ENCODE measurements at regions not wholly inside any gene's neighbourhood (a gene's known extent, or its start where the extent isn't known, plus 50 kb on each side); places are given as distances from the start of the nearest gene placed in this dataset.
"Not testable (repeated sequence)": the region's sequence is repeated elsewhere in the genome, so short reads cannot be mapped to it uniquely, and the experiment has no call there.

DNA sequence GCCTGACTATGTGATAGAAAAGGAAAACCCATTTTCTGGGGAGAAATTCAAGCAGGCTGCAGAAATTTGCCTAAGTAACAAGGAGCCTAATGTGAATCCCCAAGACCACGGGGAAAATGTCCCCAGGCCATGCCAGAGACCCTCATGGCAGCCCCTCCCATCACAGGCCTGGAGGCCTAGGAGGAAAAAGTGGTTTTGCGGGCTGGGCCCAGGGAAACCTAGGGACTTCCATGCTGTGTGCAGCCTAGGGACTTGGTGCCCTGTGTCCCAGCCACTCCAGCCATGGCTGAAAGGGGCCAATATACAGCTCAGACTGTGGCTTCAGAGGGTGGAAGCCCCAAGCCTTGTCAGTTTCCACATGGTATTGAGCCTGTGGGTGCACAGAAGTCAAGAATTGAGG, 79.7 kb upstream of the NDN start:
- not testable (repeated sequence) for H3K27me3 ChIP-seq (ENCODE audit: control insufficient read depth in 1 of 2, insufficient read depth in 2 of 2, low read length in 2 of 2); H3K9me3 ChIP-seq (ENCODE audit: control insufficient read depth in 2 of 2, insufficient read depth in 1 of 2, low read depth in 1 of 2, low read length in 1 of 2); H3K36me3 ChIP-seq (ENCODE audit: control insufficient read depth in 2 of 2, insufficient read depth in 2 of 2, low read length in 1 of 2); H3K4me1 ChIP-seq (ENCODE audit: control insufficient read depth in 2 of 2, insufficient read depth in 2 of 2, low read length in 1 of 2); H3K27ac ChIP-seq (ENCODE audit: low read depth in 2 of 2, low read length in 1 of 2); H3K4me3 ChIP-seq (ENCODE audit: low read depth in 1 of 2, low read length in 2 of 2)
- WGBS, 2 donors = 64 to 67% methylated on average over 2 of the region's 2 CpGs

DNA sequence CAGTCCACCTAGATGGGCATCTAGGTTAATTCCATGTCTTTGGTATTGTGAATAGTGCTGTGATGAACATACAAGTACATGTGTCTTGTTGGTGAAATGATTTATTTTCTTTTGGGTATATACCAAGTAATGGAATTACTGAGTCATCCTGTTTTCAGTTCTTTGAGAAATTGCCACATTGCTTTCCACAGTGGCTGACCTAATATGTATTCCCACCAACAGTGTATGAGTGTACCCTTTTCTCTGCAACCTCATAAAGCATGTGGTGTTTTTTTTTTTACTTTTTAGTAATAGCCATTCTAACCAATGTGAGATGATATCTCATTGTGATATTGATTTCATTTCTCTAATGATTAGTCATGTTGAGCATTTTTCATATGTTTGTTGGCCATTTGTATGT, 86.0 kb upstream of the NDN start:
- Histone ChIP-seq H3K27me3 (ENCODE audit: control insufficient read depth in 1 of 2, insufficient read depth in 2 of 2, low read length in 2 of 2) (no peaks in the 10 kb centered on the region), H3K4me1 (ENCODE audit: control insufficient read depth in 2 of 2, insufficient read depth in 2 of 2, low read length in 1 of 2) (no peaks in the 10 kb centered on the region), H3K9me3 (ENCODE audit: control insufficient read depth in 2 of 2, insufficient read depth in 1 of 2, low read depth in 1 of 2, low read length in 1 of 2) (no peaks in the 10 kb centered on the region), H3K4me3 (ENCODE audit: low read depth in 1 of 2, low read length in 2 of 2) (no peak overlapping the region), H3K36me3 (ENCODE audit: control insufficient read depth in 2 of 2, insufficient read depth in 2 of 2, low read length in 1 of 2) (no peaks in the 10 kb centered on the region), H3K27ac (ENCODE audit: low read depth in 2 of 2, low read length in 1 of 2) (no peak overlapping the region)

DNA sequence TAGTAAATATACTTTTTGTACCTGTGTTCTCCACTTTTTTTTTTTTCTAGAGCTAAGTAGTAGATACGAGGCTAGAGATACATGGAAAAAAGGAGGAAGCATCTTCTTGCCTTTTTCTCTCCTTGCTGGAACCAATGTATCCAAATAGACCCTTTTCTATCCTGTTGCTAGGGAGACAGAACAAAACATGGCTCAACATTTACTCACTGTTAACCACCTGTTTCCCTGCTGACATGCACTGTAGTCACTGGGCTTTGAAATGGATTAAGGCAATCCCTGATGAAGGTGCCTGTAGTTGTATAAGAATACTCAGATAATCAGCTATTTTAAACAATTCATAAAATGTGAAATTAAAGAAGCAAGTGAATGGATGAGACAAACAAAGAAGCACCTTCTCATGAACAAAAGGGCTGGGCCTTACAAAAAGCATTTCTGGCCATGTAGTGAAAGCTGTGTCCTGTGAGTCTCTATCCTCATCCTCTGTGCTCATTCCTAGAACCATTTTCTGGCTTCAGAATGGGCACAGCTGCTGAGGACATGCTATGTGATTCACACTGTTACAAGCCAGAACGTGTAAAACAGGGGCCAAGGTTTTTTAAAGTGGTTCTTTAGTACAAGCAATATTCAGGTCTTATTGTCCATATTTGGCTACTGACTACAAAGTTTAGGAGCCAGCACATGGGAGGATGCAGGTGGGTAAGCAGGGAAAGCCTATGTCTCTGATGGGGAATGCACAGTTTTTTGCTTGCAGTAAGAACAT, 100.4 kb upstream of the NDN start:
- no peak overlapping the region for H3K4me3 ChIP-seq (ENCODE audit: low read depth in 1 of 2, low read length in 2 of 2)
- WGBS, 2 donors = 14 to 20% methylated on average over 2 of the region's 2 CpGs
- H3K4me1 ChIP-seq (ENCODE audit: control insufficient read depth in 2 of 2, insufficient read depth in 2 of 2, low read length in 1 of 2) = no peaks in the 10 kb centered on the region
- H3K9me3 ChIP-seq (ENCODE audit: control insufficient read depth in 2 of 2, insufficient read depth in 1 of 2, low read depth in 1 of 2, low read length in 1 of 2) = no peaks in the 10 kb centered on the region
- H3K27me3 ChIP-seq (ENCODE audit: control insufficient read depth in 1 of 2, insufficient read depth in 2 of 2, low read length in 2 of 2) = no peaks in the 10 kb centered on the region
- no peaks in the 10 kb centered on the region for H3K36me3 ChIP-seq (ENCODE audit: control insufficient read depth in 2 of 2, insufficient read depth in 2 of 2, low read length in 1 of 2)
- H3K27ac ChIP-seq (ENCODE audit: low read depth in 2 of 2, low read length in 1 of 2) = no peak overlapping the region

DNA sequence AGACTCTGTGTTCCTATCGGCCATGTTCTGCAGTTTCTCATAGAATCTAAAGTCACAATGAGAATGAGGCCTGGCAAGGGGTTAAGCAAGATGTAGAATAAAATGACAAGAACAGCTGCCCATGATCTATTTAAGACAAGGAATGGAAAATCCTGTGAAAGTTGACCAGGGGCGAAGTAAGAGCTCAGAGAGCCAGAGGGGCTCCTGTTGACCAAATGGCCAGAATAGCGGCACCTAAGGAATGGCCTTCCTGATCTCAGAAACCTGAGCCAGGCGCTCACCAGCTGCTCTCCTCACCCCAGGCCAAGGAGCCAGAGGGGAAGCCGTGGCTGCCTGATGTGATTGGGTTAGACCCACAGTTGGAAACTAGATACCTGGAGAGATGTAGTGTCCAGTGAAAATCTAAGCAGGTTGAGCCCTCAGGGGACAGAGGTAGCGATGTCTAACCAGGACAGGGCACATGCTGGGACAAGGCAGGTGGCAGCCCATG, 106.1 kb upstream of the NDN start:
- peaks cover 0 to 7% of the 10 kb centered on the region in 2 donors for H3K9me3 ChIP-seq (ENCODE audit: control insufficient read depth in 2 of 2, insufficient read depth in 1 of 2, low read depth in 1 of 2, low read length in 1 of 2)
- no peak overlapping the region for H3K4me3 ChIP-seq (ENCODE audit: low read depth in 1 of 2, low read length in 2 of 2)
- 67 to 73% methylated on average over 6 of the region's 6 CpGs for WGBS, 2 donors
- H3K27me3 ChIP-seq (ENCODE audit: control insufficient read depth in 1 of 2, insufficient read depth in 2 of 2, low read length in 2 of 2) = no peaks in the 10 kb centered on the region
- H3K4me1 ChIP-seq (ENCODE audit: control insufficient read depth in 2 of 2, insufficient read depth in 2 of 2, low read length in 1 of 2) = no peaks in the 10 kb centered on the region
- H3K27ac ChIP-seq (ENCODE audit: low read depth in 2 of 2, low read length in 1 of 2) = no peak overlapping the region
- H3K36me3 ChIP-seq (ENCODE audit: control insufficient read depth in 2 of 2, insufficient read depth in 2 of 2, low read length in 1 of 2) = no peaks in the 10 kb centered on the region

DNA sequence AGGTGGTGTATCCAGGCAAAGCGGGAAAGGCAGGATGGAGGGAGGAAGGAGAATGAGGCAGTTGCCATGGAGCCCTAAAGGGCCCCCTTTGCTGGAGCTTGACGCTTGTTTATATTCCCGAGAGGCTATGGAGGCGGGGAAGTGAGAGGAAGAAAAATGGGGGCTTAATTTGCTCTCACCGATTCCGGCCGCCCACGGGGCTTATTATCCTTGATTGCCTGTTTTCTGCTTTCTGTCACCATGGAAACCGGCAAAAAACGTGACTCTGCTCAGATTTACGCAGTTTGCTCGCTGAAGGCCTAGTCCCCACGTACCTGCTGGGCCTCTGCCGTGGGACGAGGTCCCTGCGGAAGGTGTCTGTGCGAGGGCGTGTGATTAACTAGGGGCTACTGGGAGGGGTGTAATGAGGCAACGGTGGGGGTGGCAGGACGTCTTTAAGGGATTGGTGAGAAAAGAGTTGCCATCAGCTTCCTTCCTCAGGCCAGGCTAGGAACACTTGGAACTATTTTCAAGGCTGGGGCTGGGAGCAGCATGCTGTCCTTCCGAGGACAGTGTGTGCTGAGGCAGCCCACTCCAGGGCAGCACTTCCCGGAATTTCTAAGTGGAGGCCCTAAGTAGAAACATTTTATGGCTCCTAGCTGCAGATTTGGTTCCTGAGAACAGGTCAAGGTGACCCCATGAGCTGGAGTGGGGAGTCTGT, 110.8 kb upstream of the NDN start:
- no peak overlapping the region for H3K27ac ChIP-seq (ENCODE audit: low read depth in 2 of 2, low read length in 1 of 2)
- H3K36me3 ChIP-seq (ENCODE audit: control insufficient read depth in 2 of 2, insufficient read depth in 2 of 2, low read length in 1 of 2) = no peaks in the 10 kb centered on the region
- H3K27me3 ChIP-seq (ENCODE audit: control insufficient read depth in 1 of 2, insufficient read depth in 2 of 2, low read length in 2 of 2) = no peaks in the 10 kb centered on the region
- H3K4me3 ChIP-seq (ENCODE audit: low read depth in 1 of 2, low read length in 2 of 2) = no peak overlapping the region
- no peaks in the 10 kb centered on the region for H3K4me1 ChIP-seq (ENCODE audit: control insufficient read depth in 2 of 2, insufficient read depth in 2 of 2, low read length in 1 of 2)
- WGBS, 2 donors = 63 to 67% methylated on average over 22 of the region's 22 CpGs
- H3K9me3 ChIP-seq (ENCODE audit: control insufficient read depth in 2 of 2, insufficient read depth in 1 of 2, low read depth in 1 of 2, low read length in 1 of 2) = peaks cover 4 to 7% of the 10 kb centered on the region in 2 donors

DNA sequence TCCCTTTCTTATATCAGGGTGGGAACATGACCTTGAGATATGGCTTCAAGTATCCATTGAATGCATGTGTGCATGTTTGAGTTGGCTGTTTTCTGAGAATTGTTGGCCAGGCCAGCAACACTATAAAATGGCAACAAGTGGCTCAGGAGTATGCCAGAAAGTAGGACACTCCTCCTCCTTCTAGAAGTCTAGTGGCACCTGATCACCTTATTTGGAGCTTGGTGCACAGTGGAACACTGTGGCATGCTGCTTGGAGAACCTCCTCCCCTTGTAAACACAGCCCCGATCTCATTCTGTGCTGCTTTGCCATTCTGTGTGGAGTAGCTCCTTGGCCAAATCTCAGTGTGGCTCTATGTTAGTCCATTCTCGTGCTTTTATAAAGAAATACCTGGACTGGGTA, 114.8 kb upstream of the NDN start:
- Histone ChIP-seq H3K9me3 (ENCODE audit: control insufficient read depth in 2 of 2, insufficient read depth in 1 of 2, low read depth in 1 of 2, low read length in 1 of 2) (peaks cover 4 to 5% of the 10 kb centered on the region in 2 donors), H3K4me1 (ENCODE audit: control insufficient read depth in 2 of 2, insufficient read depth in 2 of 2, low read length in 1 of 2) (no peaks in the 10 kb centered on the region), H3K36me3 (ENCODE audit: control insufficient read depth in 2 of 2, insufficient read depth in 2 of 2, low read length in 1 of 2) (no peaks in the 10 kb centered on the region), H3K27ac (ENCODE audit: low read depth in 2 of 2, low read length in 1 of 2) (no peak overlapping the region), H3K4me3 (ENCODE audit: low read depth in 1 of 2, low read length in 2 of 2) (no peak overlapping the region), H3K27me3 (ENCODE audit: control insufficient read depth in 1 of 2, insufficient read depth in 2 of 2, low read length in 2 of 2) (no peaks in the 10 kb centered on the region)
- WGBS, 2 donors = 66 to 67% methylated on average over 2 of the region's 2 CpGs

DNA sequence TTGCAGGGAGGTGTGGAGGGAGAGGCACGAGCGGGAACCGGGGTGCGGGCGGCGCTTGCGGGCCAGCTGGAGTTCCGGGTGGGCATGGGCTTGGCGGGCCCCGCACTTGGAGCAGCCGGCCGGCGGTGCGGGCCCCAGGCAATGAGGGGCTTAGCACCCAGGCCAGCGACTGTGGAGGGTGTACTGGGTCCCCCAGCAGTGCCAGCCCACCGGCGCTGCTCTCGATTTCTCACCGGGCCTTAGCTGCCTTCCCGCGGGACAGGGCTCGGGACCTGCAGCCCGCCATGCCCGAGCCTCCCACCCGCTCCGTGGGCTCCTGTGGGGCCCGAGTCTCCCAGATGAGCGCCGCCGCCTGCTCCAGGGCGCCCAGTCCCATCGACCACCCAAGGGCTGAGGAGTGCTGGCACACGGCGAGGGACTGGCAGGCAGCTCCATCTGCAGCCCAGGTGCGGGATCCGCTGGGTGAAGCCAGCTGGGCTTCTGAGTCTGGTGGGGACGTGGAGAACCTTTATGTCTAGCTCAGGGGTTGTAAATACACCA, 115.9 kb upstream of the NDN start:
- not testable (repeated sequence) for H3K27ac ChIP-seq (ENCODE audit: low read depth in 2 of 2, low read length in 1 of 2); H3K4me3 ChIP-seq (ENCODE audit: low read depth in 1 of 2, low read length in 2 of 2); H3K9me3 ChIP-seq (ENCODE audit: control insufficient read depth in 2 of 2, insufficient read depth in 1 of 2, low read depth in 1 of 2, low read length in 1 of 2); H3K36me3 ChIP-seq (ENCODE audit: control insufficient read depth in 2 of 2, insufficient read depth in 2 of 2, low read length in 1 of 2); H3K4me1 ChIP-seq (ENCODE audit: control insufficient read depth in 2 of 2, insufficient read depth in 2 of 2, low read length in 1 of 2); H3K27me3 ChIP-seq (ENCODE audit: control insufficient read depth in 1 of 2, insufficient read depth in 2 of 2, low read length in 2 of 2)
- WGBS, 2 donors = 87% methylated on average over 27 to 37 of the region's 37 CpGs

DNA sequence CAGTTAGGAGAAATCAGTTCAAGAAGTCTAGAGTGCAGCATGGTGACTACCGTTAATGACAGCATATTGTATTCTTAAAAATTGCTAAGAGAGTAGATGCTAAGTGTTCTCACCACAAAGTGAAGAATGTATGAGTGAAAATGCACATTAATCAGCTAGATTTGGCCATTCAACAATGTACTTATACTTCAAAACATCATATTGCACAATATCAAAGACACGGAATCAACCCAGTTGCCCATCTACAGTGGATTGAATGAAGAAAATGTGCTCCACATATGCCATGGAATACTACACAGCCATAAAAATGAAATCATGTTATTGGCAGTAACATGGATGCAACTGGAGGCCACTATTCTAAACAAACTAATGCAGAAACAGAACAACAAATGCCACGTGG, 119.9 kb upstream of the NDN start:
- Histone ChIP-seq H3K4me3 (ENCODE audit: low read depth in 1 of 2, low read length in 2 of 2) (no peak overlapping the region), H3K4me1 (ENCODE audit: control insufficient read depth in 2 of 2, insufficient read depth in 2 of 2, low read length in 1 of 2) (no peaks in the 10 kb centered on the region), H3K36me3 (ENCODE audit: control insufficient read depth in 2 of 2, insufficient read depth in 2 of 2, low read length in 1 of 2) (no peaks in the 10 kb centered on the region), H3K27me3 (ENCODE audit: control insufficient read depth in 1 of 2, insufficient read depth in 2 of 2, low read length in 2 of 2) (no peaks in the 10 kb centered on the region), H3K27ac (ENCODE audit: low read depth in 2 of 2, low read length in 1 of 2) (no peak overlapping the region), H3K9me3 (ENCODE audit: control insufficient read depth in 2 of 2, insufficient read depth in 1 of 2, low read depth in 1 of 2, low read length in 1 of 2) (peaks cover 0 to 8% of the 10 kb centered on the region in 2 donors)
- WGBS, 2 donors = 57 to 77% methylated on average over 3 of the region's 3 CpGs

DNA sequence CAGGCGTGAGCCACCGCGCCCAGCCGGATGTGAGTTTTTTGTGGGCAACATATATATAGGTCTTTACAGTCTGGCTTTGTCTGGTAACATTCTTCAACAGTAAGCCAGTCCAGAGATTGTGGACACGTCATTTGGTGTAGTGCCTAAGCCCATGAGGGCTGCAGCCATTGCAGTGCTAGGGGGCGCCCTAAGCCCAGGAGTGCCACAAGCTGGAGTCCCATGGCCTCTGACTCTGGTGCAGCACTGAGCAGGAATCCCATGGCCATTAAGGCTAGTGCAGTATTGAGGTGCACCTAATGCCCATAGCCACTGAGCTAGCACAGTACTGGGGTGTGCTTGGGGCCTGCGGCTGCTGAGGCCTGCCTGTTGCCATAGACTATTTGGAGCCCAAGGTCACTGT, 136.4 kb upstream of the NDN start:
- no peaks in the 10 kb centered on the region for H3K27me3 ChIP-seq (ENCODE audit: control insufficient read depth in 1 of 2, insufficient read depth in 2 of 2, low read length in 2 of 2)
- no peaks in the 10 kb centered on the region for H3K4me1 ChIP-seq (ENCODE audit: control insufficient read depth in 2 of 2, insufficient read depth in 2 of 2, low read length in 1 of 2)
- 75 to 76% methylated on average over 7 of the region's 7 CpGs for WGBS, 2 donors
- no peaks in the 10 kb centered on the region for H3K36me3 ChIP-seq (ENCODE audit: control insufficient read depth in 2 of 2, insufficient read depth in 2 of 2, low read length in 1 of 2)
- H3K4me3 ChIP-seq (ENCODE audit: low read depth in 1 of 2, low read length in 2 of 2) = no peak overlapping the region
- H3K9me3 ChIP-seq (ENCODE audit: control insufficient read depth in 2 of 2, insufficient read depth in 1 of 2, low read depth in 1 of 2, low read length in 1 of 2) = peaks cover 0 to 2% of the 10 kb centered on the region in 2 donors
- no peak overlapping the region for H3K27ac ChIP-seq (ENCODE audit: low read depth in 2 of 2, low read length in 1 of 2)
